ENCODE measurements at regions not wholly inside any gene's neighbourhood (a gene's known extent, or its start where the extent isn't known, plus 50 kb on each side); places are given as distances from the start of the nearest gene placed in this dataset.
A peak's percentile ranks its signal among the peaks of the same experiment; 100 is the strongest.

- no peak overlapping the region for H3K4me3 ChIP-seq (replicated peaks; ENCODE audit: low read depth, low read length)
- TF ChIP-seq CTCF (IDR thresholded peaks at IDR 0.05; ENCODE audit: insufficient read depth, low read length, poor library complexity, severe bottlenecking) = no peak
- no peaks in the 10 kb centered on the region for H3K27me3 ChIP-seq (replicated peaks; ENCODE audit: control insufficient read depth, insufficient read depth, low read length)
- DNase-seq (ENCODE audit: extremely low read depth, insufficient read length) = no peak
- H3K36me3 ChIP-seq (ENCODE audit: control insufficient read depth, insufficient read depth, low read length) = no peaks in the 10 kb centered on the region
Observed at GRCh38 chr18:44541781-44542180, 138.9 kb upstream of the SETBP1 start.

GRCh38 chr18:44543387-44543786 is 137.3 kb upstream of the SETBP1 start:
- no peaks in the 10 kb centered on the region for H3K27me3 ChIP-seq (replicated peaks; ENCODE audit: control insufficient read depth, insufficient read depth, low read length)
- H3K36me3 ChIP-seq (ENCODE audit: control insufficient read depth, insufficient read depth, low read length) = no peaks in the 10 kb centered on the region
- TF ChIP-seq CTCF (IDR thresholded peaks at IDR 0.05; ENCODE audit: insufficient read depth, low read length, poor library complexity, severe bottlenecking) = no peak
- no peak for DNase-seq (ENCODE audit: extremely low read depth, insufficient read length)
- H3K4me3 ChIP-seq (replicated peaks; ENCODE audit: low read depth, low read length) = no peak overlapping the region

- DNase-seq (ENCODE audit: extremely low read depth, insufficient read length) = no peak
- no peak overlapping the region for H3K4me3 ChIP-seq (replicated peaks; ENCODE audit: low read depth, low read length)
- TF ChIP-seq CTCF (IDR thresholded peaks at IDR 0.05; ENCODE audit: insufficient read depth, low read length, poor library complexity, severe bottlenecking) = no peak
- no peaks in the 10 kb centered on the region for H3K27me3 ChIP-seq (replicated peaks; ENCODE audit: control insufficient read depth, insufficient read depth, low read length)
- H3K36me3 ChIP-seq (ENCODE audit: control insufficient read depth, insufficient read depth, low read length) = no peaks in the 10 kb centered on the region
Observed at GRCh38 chr18:44545359-44545985, 135.2 kb upstream of the SETBP1 start.

- Histone ChIP-seq H3K27me3 (replicated peaks; ENCODE audit: control insufficient read depth, insufficient read depth, low read length) (no peaks in the 10 kb centered on the region), H3K4me3 (replicated peaks; ENCODE audit: low read depth, low read length) (no peak overlapping the region), H3K36me3 (ENCODE audit: control insufficient read depth, insufficient read depth, low read length) (no peaks in the 10 kb centered on the region)
- DNase-seq (ENCODE audit: extremely low read depth, insufficient read length) = no peak
- TF ChIP-seq CTCF (IDR thresholded peaks at IDR 0.05; ENCODE audit: insufficient read depth, low read length, poor library complexity, severe bottlenecking) = no peak
Observed at GRCh38 chr18:44546954-44547353, 133.7 kb upstream of the SETBP1 start.

- TF ChIP-seq CTCF (IDR thresholded peaks at IDR 0.05; ENCODE audit: insufficient read depth, low read length, poor library complexity, severe bottlenecking) = no peak
- Histone ChIP-seq H3K4me3 (replicated peaks; ENCODE audit: low read depth, low read length) (no peak overlapping the region), H3K27me3 (replicated peaks; ENCODE audit: control insufficient read depth, insufficient read depth, low read length) (no peaks in the 10 kb centered on the region), H3K36me3 (ENCODE audit: control insufficient read depth, insufficient read depth, low read length) (no peaks in the 10 kb centered on the region)
- peak; percentile 9 for DNase-seq (ENCODE audit: extremely low read depth, insufficient read length)
Observed at GRCh38 chr18:44548291-44549221, 132.1 kb upstream of the SETBP1 start.

All from GM06990 (cell line).